HEK293 (cell line): ENCODE measurements at regions not wholly inside any gene's neighbourhood (a gene's known extent, or its start where the extent isn't known, plus 50 kb on each side); places are given as distances from the start of the nearest gene placed in this dataset.

Experiments used
- CTCF ChIA-PET: fragments of 350-600 bp; formaldehyde crosslinking; extraction: SDS; loops from one replicate; lab custom pipeline; 2021; ENCODE audit warnings: antibody characterized with exemption; lab: Yijun Ruan, JAX
- POLR2A ChIA-PET: fragments of 300-600 bp; formaldehyde crosslinking; extraction: SDS; loops from one replicate; lab custom pipeline; 2020; ENCODE audit warnings: antibody characterized with exemption, inconsistent platforms; lab: Yijun Ruan, JAX
- H3K27ac ChIP-seq: fragments of 200-500 bp; sonication (Bioruptor generic); 2 replicates; pipeline ENCODE4 v1.5.1; 2014; ENCODE audit warnings: low read depth, low read length, control low read depth, inconsistent platforms; ENCODE audit errors: extremely low read depth
- H3K36me3 ChIP-seq, 2 experiments: fragments of 200-500 bp in 1 of 2; sonication (Bioruptor generic) in 1 of 2; 1 replicate in 1 of 2; 2 replicates in 1 of 2; pipeline ENCODE4 v1.5.1; 2014 to 2017; ENCODE audit warnings: inconsistent platforms in 2 of 2, low read length in 2 of 2; ENCODE audit not compliant: control insufficient read depth in 2 of 2, insufficient read depth in 1 of 2
- H3K4me1 ChIP-seq: fragments of 200-500 bp; sonication (Bioruptor generic); 2 replicates; pipeline ENCODE4 v1.5.1; 2014; ENCODE audit warnings: mild to moderate bottlenecking, low read length, inconsistent platforms; ENCODE audit not compliant: control insufficient read depth, insufficient read depth
- H3K4me3 ChIP-seq: 2 replicates; pipeline ENCODE4 v1.5.1; 2011; ENCODE audit warnings: low read depth, mild to moderate bottlenecking, control low read depth, low read length, moderate library complexity
- H3K9me3 ChIP-seq: fragments of 200-500 bp; sonication (Bioruptor generic); 2 replicates; pipeline ENCODE4 v1.5.1; 2014; ENCODE audit warnings: low read depth, low read length, inconsistent platforms; ENCODE audit not compliant: control insufficient read depth, insufficient read depth
- GFI1B ChIP-seq: fragments of 450-650 bp; formaldehyde crosslinking; IDR thresholded peaks from 2 replicates; pipeline ENCODE4 v1.5.1; 2016; ENCODE audit warnings: missing biosample characterization, missing genetic modification characterization
- GLI2 ChIP-seq: fragments of 450-650 bp; formaldehyde crosslinking; IDR thresholded peaks from 2 replicates; pipeline ENCODE4; 2017; ENCODE audit warnings: missing biosample characterization, missing genetic modification characterization, low read depth, borderline replicate concordance
- MEIS1 ChIP-seq: sonication (generic); formaldehyde crosslinking; IDR thresholded peaks from 2 replicates; pipeline ENCODE4 v1.8.1; 2022; ENCODE audit warnings: missing genetic modification reagents, mild to moderate bottlenecking, borderline replicate concordance
- TCF7L2 ChIP-seq: IDR thresholded peaks from 2 replicates; pipeline ENCODE4 v1.6.1; 2011; ENCODE audit warnings: low read depth, mild to moderate bottlenecking, inconsistent platforms, low read length, moderate library complexity, borderline replicate concordance
- ZNF112 ChIP-seq: fragments of 450-650 bp; formaldehyde crosslinking; IDR thresholded peaks from 2 replicates; pipeline ENCODE4 v1.5.0; 2017; ENCODE audit warnings: missing biosample characterization, missing genetic modification characterization
- ZNF266 ChIP-seq: fragments of 450-650 bp; formaldehyde crosslinking; IDR thresholded peaks from 2 replicates; pipeline ENCODE4 v1.5.1; 2016; ENCODE audit warnings: missing biosample characterization, missing genetic modification characterization, low read depth
- ZNF510 ChIP-seq: fragments of 450-650 bp; formaldehyde crosslinking; IDR thresholded peaks from 2 replicates; pipeline ENCODE4 v1.5.1; 2018; ENCODE audit warnings: mild to moderate bottlenecking, missing genetic modification characterization, missing biosample characterization; ENCODE audit not compliant: insufficient replicate concordance
- ZNF530 ChIP-seq: fragments of 450-650 bp; formaldehyde crosslinking; IDR thresholded peaks from 2 replicates; pipeline ENCODE4 v1.5.1; 2016; ENCODE audit warnings: low read depth, missing biosample characterization, missing genetic modification characterization
- ZNF560 ChIP-seq: fragments of 450-650 bp; formaldehyde crosslinking; IDR thresholded peaks from 2 replicates; pipeline ENCODE4 v1.5.1; 2017; ENCODE audit warnings: missing biosample characterization, missing genetic modification characterization, borderline replicate concordance
- ZNF585B ChIP-seq: fragments of 450-650 bp; formaldehyde crosslinking; IDR thresholded peaks from 2 replicates; pipeline ENCODE4 v1.5.1; 2016; ENCODE audit warnings: missing biosample characterization, missing genetic modification characterization
- ZNF600 ChIP-seq: fragments of 450-650 bp; formaldehyde crosslinking; IDR thresholded peaks from 2 replicates; pipeline ENCODE4 v1.5.1; 2016; ENCODE audit warnings: missing biosample characterization, missing genetic modification characterization
- ZNF677 ChIP-seq: fragments of 450-650 bp; IDR thresholded peaks from 2 replicates; pipeline ENCODE4 v1.5.0; 2018; ENCODE audit warnings: missing biosample characterization, mild to moderate bottlenecking, missing genetic modification characterization, moderate library complexity
- ZSCAN23 ChIP-seq: fragments of 450-650 bp; formaldehyde crosslinking; IDR thresholded peaks from 2 replicates; pipeline ENCODE4 v1.5.1; 2016; ENCODE audit warnings: missing biosample characterization, missing genetic modification characterization
- TF ChIP-seq, protein P1 (sequence below): fragments of 450-650 bp; formaldehyde crosslinking; conservative IDR thresholded peaks from 2 replicates; pipeline ENCODE4 v1.5.1; 2016; ENCODE audit warnings: low read depth, missing biosample characterization, missing genetic modification characterization
- TF ChIP-seq, protein P2 (sequence below): sonication (generic); formaldehyde crosslinking; IDR thresholded peaks from 2 replicates; pipeline ENCODE4 v1.8.1; 2022; ENCODE audit warnings: mild to moderate bottlenecking, moderate library complexity, missing genetic modification reagents
- TF ChIP-seq, protein P3 (sequence below): fragments of 450-650 bp; formaldehyde crosslinking; IDR thresholded peaks from 2 replicates; pipeline ENCODE4 v1.5.1; 2016; ENCODE audit warnings: missing biosample characterization, missing genetic modification characterization

DNA sequence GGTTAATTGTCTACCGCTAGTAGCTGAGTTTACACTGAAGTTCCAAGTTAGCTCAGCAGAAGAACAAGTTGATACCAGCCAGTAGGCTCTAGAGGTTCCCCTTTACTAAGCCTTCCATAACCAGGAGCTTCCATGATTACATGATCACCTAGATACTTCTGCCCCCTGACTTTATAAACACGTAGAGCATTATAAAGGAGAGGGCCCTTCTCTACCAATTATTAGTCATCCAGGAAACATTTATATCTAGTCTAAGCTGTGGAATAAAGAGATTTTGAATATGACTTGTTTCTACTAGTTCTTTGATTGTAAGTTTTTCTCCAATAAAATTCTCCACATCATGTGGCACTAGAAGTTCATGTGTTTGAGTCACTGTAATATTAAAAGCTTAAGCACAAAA, 818.1 kb upstream of the PCDH10 start:
- no peaks in the 10 kb centered on the region for H3K9me3 ChIP-seq
- CTCF ChIA-PET: interaction anchor here (0.7 kb wide), 1 partner anchor 12 kb away, joined by 3 read pairs; no protein-coding TSS in a partner anchor
- TF ChIP-seq GLI2 (no peak), MEIS1 (no peak), ZNF112 (tag by site-specific recombination) (no peak), GFI1B (no peak), ZNF677 (tag by site-specific recombination) (no peak), ZNF530 (no peak), ZNF510 (tag by site-specific recombination) (no peak), ZNF560 (no peak), ZNF600 (tag by site-specific recombination) (no peak), ZNF585B (tag by site-specific recombination) (no peak)
- TF ChIP-seq, protein P1, sequence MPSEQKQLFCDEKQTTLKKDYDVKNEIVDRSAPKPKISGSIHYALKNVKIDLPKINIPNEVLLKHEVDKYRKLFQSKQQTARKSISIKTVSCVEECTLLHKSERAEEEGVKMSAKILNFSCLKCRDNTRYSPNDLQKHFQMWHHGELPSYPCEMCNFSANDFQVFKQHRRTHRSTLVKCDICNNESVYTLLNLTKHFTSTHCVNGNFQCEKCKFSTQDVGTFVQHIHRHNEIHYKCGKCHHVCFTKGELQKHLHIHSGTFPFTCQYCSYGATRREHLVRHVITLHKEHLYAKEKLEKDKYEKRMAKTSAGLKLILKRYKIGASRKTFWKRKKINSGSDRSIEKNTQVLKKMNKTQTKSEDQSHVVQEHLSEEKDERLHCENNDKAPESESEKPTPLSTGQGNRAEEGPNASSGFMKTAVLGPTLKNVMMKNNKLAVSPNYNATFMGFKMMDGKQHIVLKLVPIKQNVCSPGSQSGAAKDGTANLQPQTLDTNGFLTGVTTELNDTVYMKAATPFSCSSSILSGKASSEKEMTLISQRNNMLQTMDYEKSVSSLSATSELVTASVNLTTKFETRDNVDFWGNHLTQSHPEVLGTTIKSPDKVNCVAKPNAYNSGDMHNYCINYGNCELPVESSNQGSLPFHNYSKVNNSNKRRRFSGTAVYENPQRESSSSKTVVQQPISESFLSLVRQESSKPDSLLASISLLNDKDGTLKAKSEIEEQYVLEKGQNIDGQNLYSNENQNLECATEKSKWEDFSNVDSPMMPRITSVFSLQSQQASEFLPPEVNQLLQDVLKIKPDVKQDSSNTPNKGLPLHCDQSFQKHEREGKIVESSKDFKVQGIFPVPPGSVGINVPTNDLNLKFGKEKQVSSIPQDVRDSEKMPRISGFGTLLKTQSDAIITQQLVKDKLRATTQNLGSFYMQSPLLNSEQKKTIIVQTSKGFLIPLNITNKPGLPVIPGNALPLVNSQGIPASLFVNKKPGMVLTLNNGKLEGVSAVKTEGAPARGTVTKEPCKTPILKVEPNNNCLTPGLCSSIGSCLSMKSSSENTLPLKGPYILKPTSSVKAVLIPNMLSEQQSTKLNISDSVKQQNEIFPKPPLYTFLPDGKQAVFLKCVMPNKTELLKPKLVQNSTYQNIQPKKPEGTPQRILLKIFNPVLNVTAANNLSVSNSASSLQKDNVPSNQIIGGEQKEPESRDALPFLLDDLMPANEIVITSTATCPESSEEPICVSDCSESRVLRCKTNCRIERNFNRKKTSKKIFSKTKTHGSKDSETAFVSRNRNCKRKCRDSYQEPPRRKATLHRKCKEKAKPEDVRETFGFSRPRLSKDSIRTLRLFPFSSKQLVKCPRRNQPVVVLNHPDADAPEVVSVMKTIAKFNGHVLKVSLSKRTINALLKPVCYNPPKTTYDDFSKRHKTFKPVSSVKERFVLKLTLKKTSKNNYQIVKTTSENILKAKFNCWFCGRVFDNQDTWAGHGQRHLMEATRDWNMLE (tag by site-specific recombination): no peak
- TF ChIP-seq, protein P2, sequence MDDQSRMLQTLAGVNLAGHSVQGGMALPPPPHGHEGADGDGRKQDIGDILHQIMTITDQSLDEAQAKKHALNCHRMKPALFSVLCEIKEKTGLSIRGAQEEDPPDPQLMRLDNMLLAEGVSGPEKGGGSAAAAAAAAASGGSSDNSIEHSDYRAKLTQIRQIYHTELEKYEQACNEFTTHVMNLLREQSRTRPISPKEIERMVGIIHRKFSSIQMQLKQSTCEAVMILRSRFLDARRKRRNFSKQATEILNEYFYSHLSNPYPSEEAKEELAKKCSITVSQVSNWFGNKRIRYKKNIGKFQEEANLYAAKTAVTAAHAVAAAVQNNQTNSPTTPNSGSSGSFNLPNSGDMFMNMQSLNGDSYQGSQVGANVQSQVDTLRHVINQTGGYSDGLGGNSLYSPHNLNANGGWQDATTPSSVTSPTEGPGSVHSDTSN (CRISPR knock-in tag): no peak
- TF ChIP-seq, protein P3, sequence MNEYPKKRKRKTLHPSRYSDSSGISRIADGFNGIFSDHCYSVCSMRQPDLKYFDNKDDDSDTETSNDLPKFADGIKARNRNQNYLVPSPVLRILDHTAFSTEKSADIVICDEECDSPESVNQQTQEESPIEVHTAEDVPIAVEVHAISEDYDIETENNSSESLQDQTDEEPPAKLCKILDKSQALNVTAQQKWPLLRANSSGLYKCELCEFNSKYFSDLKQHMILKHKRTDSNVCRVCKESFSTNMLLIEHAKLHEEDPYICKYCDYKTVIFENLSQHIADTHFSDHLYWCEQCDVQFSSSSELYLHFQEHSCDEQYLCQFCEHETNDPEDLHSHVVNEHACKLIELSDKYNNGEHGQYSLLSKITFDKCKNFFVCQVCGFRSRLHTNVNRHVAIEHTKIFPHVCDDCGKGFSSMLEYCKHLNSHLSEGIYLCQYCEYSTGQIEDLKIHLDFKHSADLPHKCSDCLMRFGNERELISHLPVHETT (tag by site-specific recombination): no peak
- TF ChIP-seq, all 188 proteins: peak for 0
- Histone ChIP-seq H3K4me1 (no peaks in the 10 kb centered on the region), H3K4me3 (no peak overlapping the region), H3K36me3 (no peaks in the 10 kb centered on the region), H3K27ac (no peak overlapping the region)
- POLR2A ChIA-PET: no interaction called here

DNA sequence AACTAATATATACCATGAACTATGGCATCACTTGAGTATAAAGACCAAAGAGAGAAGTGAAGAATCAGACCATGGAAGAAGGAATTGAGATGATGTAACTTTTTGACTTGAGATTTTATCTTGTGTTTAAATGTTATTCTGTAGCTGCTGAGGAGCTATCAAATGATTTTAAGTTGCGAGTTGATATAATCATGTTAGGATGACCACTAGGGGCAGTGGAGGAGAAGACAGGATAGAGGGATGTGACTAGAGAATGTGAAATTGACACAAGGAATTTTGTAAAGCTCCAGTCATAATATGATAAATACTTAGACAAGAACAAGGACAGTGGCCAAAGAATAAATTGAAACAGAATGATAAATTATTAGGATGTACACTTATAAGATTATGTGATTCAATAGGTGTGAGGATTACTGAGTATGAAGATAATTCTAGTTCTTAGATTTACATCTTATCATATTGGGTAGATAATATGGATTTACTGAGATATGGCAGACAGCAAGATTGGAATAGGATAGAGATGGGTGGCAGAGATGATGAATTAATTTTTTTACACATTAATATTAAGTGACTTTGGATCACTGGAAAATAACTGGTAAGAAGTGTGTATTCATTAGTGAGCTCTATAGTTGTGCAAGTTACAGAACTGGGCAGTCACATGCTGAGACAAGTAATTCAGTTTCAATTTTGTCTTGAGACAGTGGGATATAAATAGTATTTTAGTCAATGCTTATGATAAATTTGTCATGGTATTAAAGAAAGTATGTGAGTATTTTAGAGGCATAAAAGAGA, 816.0 kb upstream of the PCDH10 start:
- H3K27ac ChIP-seq: no peak overlapping the region
- CTCF ChIA-PET: interaction anchor here (0.6 to 1.6 kb wide), 3 partner anchors 20 to 73 kb away, joined by 3 to 4 read pairs (median 3); no protein-coding TSS in a partner anchor
- H3K36me3 ChIP-seq: no peaks in the 10 kb centered on the region
- POLR2A ChIA-PET: no interaction called here
- H3K9me3 ChIP-seq: no peaks in the 10 kb centered on the region
- no peaks in the 10 kb centered on the region for H3K4me1 ChIP-seq
- H3K4me3 ChIP-seq: no peak overlapping the region
- TF ChIP-seq ZSCAN23 (tag by site-specific recombination) (no peak), TCF7L2 (no peak), ZNF266 (no peak)
